Left colon (tissue), 2 donors: ENCODE measurements at regions not wholly inside any gene's neighbourhood (a gene's known extent, or its start where the extent isn't known, plus 50 kb on each side); places are given as distances from the start of the nearest gene placed in this dataset.

Experiments used
- ATAC-seq: fragments of 200-7000 bp; cut with Tn5 transposase; one replicate; pipeline ENCODE4 v1.9.1; 2020; ENCODE audit warnings: mild to moderate bottlenecking, moderate library complexity
- DNase-seq, 2 donors: peaks; one replicate each; pipeline ENCODE4 v3.0.0-alpha.2; 2020
- intact Hi-C, 2 donors: fragments of 100-400 bp; cut with DNase I in 1 of 2; cut with micrococcal nuclease in 1 of 2; formaldehyde crosslinking; loops; one replicate each; pipeline versions ENCODE4 v1.11.2 to v1.14.0; 2022; cut with DNase I, micrococcal nuclease
- donor health status: DM: no; HTN: no; CAD: no.
- donor health status: DM: yes; HTN: yes; CAD: no.

- no peak for ATAC-seq
- intact Hi-C loops, result no loop called here
- DNase-seq, result no peak
Measured at GRCh38 chr1:9419369-9420041, 119.8 kb upstream of the SLC25A33 start.

GRCh38 chr1:9420835-9421532, 118.3 kb upstream of the SLC25A33 start:
- DNase-seq, result no peak
- no peak for ATAC-seq
- intact Hi-C loops, result no loop called here

GRCh38 chr1:9421533-9421873, 117.8 kb upstream of the SLC25A33 start:
- peak; percentile 34 for ATAC-seq
- DNase-seq, result no peak
- intact Hi-C loops, result no loop called here

- ATAC-seq (no peak), DNase-seq (no peak)
- intact Hi-C loops, result no loop called here
Measured at GRCh38 chr1:9422321-9422720, 116.9 kb upstream of the SLC25A33 start.

GRCh38 chr1:9422911-9423505, 116.3 kb upstream of the SLC25A33 start:
- intact Hi-C loops, result no loop called here
- DNase-seq (no peak), ATAC-seq (no peak)

- DNase-seq (no peak), ATAC-seq (no peak)
- intact Hi-C loops, result no loop called here
Measured at GRCh38 chr1:9424261-9424660, 115.0 kb upstream of the SLC25A33 start.

GRCh38 chr1:9425859-9426258, 113.4 kb upstream of the SLC25A33 start:
- no peak for ATAC-seq
- no peak for DNase-seq
- intact Hi-C loops, result no loop called here

GRCh38 chr1:9426291-9426711, 113.0 kb upstream of the SLC25A33 start:
- DNase-seq (peak; percentile 51 to 57), ATAC-seq (no peak)
- intact Hi-C loops, result no loop called here

- DNase-seq, result no peak
- intact Hi-C loops, result no loop called here
- no peak for ATAC-seq
Measured at GRCh38 chr1:9427388-9427787, 111.9 kb upstream of the SLC25A33 start.

GRCh38 chr1:9428601-9429341, 110.5 kb upstream of the SLC25A33 start:
- peak; percentile 97 for ATAC-seq
- intact Hi-C loops, result no loop called here
- DNase-seq, result peak; percentile 98 to 100

- intact Hi-C loops, result no loop called here
- ATAC-seq (no peak), DNase-seq (no peak)
Measured at GRCh38 chr1:9429342-9429711, 109.9 kb upstream of the SLC25A33 start.

- intact Hi-C loops, result no loop called here
Measured at GRCh38 chr1:9434247-9435152, 104.8 kb upstream of the SLC25A33 start.

GRCh38 chr1:9435153-9435636, 104.1 kb upstream of the SLC25A33 start:
- peak; percentile 85 for ATAC-seq
- DNase-seq, result peak in 1 of 2 donors; percentile 73
- intact Hi-C loops, result no loop called here

More at GRCh38 chr1:9434247-9435152, 104.8 kb upstream of the SLC25A33 start:
- no peak for ATAC-seq
- no peak for DNase-seq

- ATAC-seq (peak; percentile 78), DNase-seq (peak in 1 of 2 donors; percentile 58)
- intact Hi-C loops, result no loop called here
Measured at GRCh38 chr1:9435854-9436640, 103.2 kb upstream of the SLC25A33 start.

- ATAC-seq (no peak), DNase-seq (peak; percentile 34 to 45)
- intact Hi-C loops, result no loop called here
Measured at GRCh38 chr1:9437961-9438430, 101.3 kb upstream of the SLC25A33 start.

GRCh38 chr1:9438431-9439073, 100.7 kb upstream of the SLC25A33 start:
- intact Hi-C loops, result no loop called here
- ATAC-seq (no peak), DNase-seq (peak in 1 of 2 donors; percentile 45)

GRCh38 chr1:9439074-9439761, 100.0 kb upstream of the SLC25A33 start:
- peak; percentile 62 to 72 for DNase-seq
- no peak for ATAC-seq
- intact Hi-C loops, result no loop called here
